ENCODE measurements at regions not wholly inside any gene's neighbourhood (a gene's known extent, or its start where the extent isn't known, plus 50 kb on each side); places are given as distances from the start of the nearest gene placed in this dataset.

GRCh38 chr2:16162491-16163040, 222.2 kb downstream of the MYCN start:
- TF ChIP-seq POLR2A (IDR thresholded peaks at IDR 0.05) (no peak), POLR2AphosphoS5 (IDR thresholded peaks at IDR 0.05) (no peak)
- TF ChIP-seq, protein P1, sequence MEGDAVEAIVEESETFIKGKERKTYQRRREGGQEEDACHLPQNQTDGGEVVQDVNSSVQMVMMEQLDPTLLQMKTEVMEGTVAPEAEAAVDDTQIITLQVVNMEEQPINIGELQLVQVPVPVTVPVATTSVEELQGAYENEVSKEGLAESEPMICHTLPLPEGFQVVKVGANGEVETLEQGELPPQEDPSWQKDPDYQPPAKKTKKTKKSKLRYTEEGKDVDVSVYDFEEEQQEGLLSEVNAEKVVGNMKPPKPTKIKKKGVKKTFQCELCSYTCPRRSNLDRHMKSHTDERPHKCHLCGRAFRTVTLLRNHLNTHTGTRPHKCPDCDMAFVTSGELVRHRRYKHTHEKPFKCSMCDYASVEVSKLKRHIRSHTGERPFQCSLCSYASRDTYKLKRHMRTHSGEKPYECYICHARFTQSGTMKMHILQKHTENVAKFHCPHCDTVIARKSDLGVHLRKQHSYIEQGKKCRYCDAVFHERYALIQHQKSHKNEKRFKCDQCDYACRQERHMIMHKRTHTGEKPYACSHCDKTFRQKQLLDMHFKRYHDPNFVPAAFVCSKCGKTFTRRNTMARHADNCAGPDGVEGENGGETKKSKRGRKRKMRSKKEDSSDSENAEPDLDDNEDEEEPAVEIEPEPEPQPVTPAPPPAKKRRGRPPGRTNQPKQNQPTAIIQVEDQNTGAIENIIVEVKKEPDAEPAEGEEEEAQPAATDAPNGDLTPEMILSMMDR (IDR thresholded peaks at IDR 0.05) = no peak
